ENCODE measurements at regions not wholly inside any gene's neighbourhood (a gene's known extent, or its start where the extent isn't known, plus 50 kb on each side); places are given as distances from the start of the nearest gene placed in this dataset.

DNA sequence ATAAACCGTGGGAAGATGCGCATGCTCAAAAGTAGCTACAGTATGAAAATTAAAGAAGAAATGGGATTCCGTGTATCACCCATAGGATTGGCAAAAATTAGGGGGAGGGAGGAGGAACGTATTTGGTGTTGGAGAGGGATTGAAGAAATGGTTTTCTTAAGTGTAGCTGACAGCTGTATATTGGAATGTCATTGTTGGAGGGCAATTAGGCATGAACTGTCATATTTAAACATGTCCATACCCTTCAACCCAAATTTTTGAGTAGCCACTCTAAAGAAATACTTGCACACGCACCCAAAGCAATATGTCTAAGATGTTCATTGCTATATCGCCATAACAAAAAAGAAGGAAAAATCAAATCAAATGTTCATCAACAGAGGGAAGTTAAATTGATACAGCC, 144.7 kb downstream of the TLE3 start:
- Histone ChIP-seq H3K36me3 (ENCODE audit: insufficient read depth, low read length) (no peaks in the 10 kb centered on the region), H3K9me2 (ENCODE audit: low read depth, low read length) (no peaks in the 10 kb centered on the region), H3K4me3 (ENCODE audit: low read depth, low read length, poor library complexity, severe bottlenecking) (no peak overlapping the region), H2AFZ (ENCODE audit: low read length) (no peak overlapping the region), H3K27ac (ENCODE audit: low read depth, low read length, poor library complexity, severe bottlenecking) (no peak overlapping the region), H3K79me2 (ENCODE audit: insufficient read depth, low read length) (no peaks in the 10 kb centered on the region), H4K20me1 (ENCODE audit: insufficient read depth, low read length) (no peaks in the 10 kb centered on the region), H3K9ac (ENCODE audit: low read length) (no peak overlapping the region), H3K4me1 (ENCODE audit: insufficient read depth, low read length, severe bottlenecking) (peaks cover 35% of the 10 kb centered on the region), H3F3A (ENCODE audit: insufficient read depth, low read length) (no peaks in the 10 kb centered on the region), H3K27me3 (ENCODE audit: insufficient read depth, low read length) (no peaks in the 10 kb centered on the region), H3K9me3 (ENCODE audit: low read length) (no peaks in the 10 kb centered on the region), H3K4me2 (ENCODE audit: low read length) (no peak overlapping the region)
- TF ChIP-seq, protein P1, sequence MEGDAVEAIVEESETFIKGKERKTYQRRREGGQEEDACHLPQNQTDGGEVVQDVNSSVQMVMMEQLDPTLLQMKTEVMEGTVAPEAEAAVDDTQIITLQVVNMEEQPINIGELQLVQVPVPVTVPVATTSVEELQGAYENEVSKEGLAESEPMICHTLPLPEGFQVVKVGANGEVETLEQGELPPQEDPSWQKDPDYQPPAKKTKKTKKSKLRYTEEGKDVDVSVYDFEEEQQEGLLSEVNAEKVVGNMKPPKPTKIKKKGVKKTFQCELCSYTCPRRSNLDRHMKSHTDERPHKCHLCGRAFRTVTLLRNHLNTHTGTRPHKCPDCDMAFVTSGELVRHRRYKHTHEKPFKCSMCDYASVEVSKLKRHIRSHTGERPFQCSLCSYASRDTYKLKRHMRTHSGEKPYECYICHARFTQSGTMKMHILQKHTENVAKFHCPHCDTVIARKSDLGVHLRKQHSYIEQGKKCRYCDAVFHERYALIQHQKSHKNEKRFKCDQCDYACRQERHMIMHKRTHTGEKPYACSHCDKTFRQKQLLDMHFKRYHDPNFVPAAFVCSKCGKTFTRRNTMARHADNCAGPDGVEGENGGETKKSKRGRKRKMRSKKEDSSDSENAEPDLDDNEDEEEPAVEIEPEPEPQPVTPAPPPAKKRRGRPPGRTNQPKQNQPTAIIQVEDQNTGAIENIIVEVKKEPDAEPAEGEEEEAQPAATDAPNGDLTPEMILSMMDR (IDR thresholded peaks at IDR 0.05; ENCODE audit: low read length) = no peak
- TF ChIP-seq EZH2 (IDR thresholded peaks at IDR 0.05; ENCODE audit: borderline replicate concordance, low read length) = no peak

DNA sequence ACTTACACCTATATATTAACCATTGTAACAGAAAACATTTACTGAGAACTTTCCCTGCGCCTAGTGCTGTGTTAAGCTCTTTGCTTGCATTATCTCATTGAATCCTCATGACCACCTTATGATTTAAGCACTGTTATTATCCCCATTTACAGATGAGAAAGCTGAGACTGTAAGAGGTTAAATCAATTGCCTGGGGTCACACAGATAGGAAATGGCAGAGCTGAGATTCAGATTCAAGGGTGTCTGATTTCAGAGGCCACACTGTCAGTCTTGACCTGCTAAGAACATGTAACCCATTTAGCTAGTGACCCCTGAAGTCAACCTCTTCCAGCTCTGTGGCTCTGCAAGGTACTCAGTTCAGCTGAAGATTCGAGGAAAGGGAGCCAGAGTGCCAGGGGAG, 143.9 kb downstream of the TLE3 start:
- no peaks in the 10 kb centered on the region for H3F3A ChIP-seq (ENCODE audit: insufficient read depth, low read length)
- H3K9ac ChIP-seq (ENCODE audit: low read length) = no peak overlapping the region
- H3K4me1 ChIP-seq (ENCODE audit: insufficient read depth, low read length, severe bottlenecking) = peaks cover 40% of the 10 kb centered on the region
- H3K9me3 ChIP-seq (ENCODE audit: low read length) = no peaks in the 10 kb centered on the region
- H2AFZ ChIP-seq (ENCODE audit: low read length) = no peak overlapping the region
- H3K36me3 ChIP-seq (ENCODE audit: insufficient read depth, low read length) = no peaks in the 10 kb centered on the region
- TF ChIP-seq, protein P1 (IDR thresholded peaks at IDR 0.05; ENCODE audit: low read length) = no peak
- TF ChIP-seq EZH2 (IDR thresholded peaks at IDR 0.05; ENCODE audit: borderline replicate concordance, low read length) = no peak
- H3K27ac ChIP-seq (ENCODE audit: low read depth, low read length, poor library complexity, severe bottlenecking) = no peak overlapping the region
- no peaks in the 10 kb centered on the region for H3K27me3 ChIP-seq (ENCODE audit: insufficient read depth, low read length)
- no peaks in the 10 kb centered on the region for H4K20me1 ChIP-seq (ENCODE audit: insufficient read depth, low read length)
- H3K79me2 ChIP-seq (ENCODE audit: insufficient read depth, low read length) = no peaks in the 10 kb centered on the region
- no peak overlapping the region for H3K4me3 ChIP-seq (ENCODE audit: low read depth, low read length, poor library complexity, severe bottlenecking)
- H3K9me2 ChIP-seq (ENCODE audit: low read depth, low read length) = no peaks in the 10 kb centered on the region
- H3K4me2 ChIP-seq (ENCODE audit: low read length) = no peak overlapping the region

DNA sequence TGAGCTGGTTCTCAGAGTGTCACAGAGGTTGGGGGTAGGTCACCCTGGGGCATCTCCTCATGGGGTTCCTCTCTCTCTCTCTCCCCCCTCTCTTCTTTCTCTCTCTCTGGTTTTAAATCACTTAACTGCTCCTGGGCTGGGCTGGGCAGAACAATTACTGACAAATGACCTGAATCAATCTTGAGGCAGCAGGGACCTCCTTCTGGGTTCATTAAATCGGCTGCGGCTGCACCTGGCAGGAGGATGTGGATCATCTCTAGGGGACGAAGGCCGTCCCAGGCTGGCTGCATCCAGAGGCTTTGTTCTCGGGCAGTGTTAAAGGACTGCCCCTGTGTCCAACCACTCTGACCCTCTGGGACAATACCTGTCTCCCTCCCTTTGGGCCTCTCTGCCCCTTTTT, 143.1 kb downstream of the TLE3 start:
- H3K4me3 ChIP-seq (ENCODE audit: low read depth, low read length, poor library complexity, severe bottlenecking) = no peak overlapping the region
- H3K9me2 ChIP-seq (ENCODE audit: low read depth, low read length) = no peaks in the 10 kb centered on the region
- H4K20me1 ChIP-seq (ENCODE audit: insufficient read depth, low read length) = no peaks in the 10 kb centered on the region
- no peaks in the 10 kb centered on the region for H3K27me3 ChIP-seq (ENCODE audit: insufficient read depth, low read length)
- H3K9me3 ChIP-seq (ENCODE audit: low read length) = no peaks in the 10 kb centered on the region
- no peak overlapping the region for H3K9ac ChIP-seq (ENCODE audit: low read length)
- no peaks in the 10 kb centered on the region for H3K79me2 ChIP-seq (ENCODE audit: insufficient read depth, low read length)
- no peak overlapping the region for H3K4me2 ChIP-seq (ENCODE audit: low read length)
- H3K4me1 ChIP-seq (ENCODE audit: insufficient read depth, low read length, severe bottlenecking) = peaks cover 41% of the 10 kb centered on the region
- no peak overlapping the region for H3K27ac ChIP-seq (ENCODE audit: low read depth, low read length, poor library complexity, severe bottlenecking)
- no peaks in the 10 kb centered on the region for H3K36me3 ChIP-seq (ENCODE audit: insufficient read depth, low read length)
- TF ChIP-seq EZH2 (IDR thresholded peaks at IDR 0.05; ENCODE audit: borderline replicate concordance, low read length) = no peak
- TF ChIP-seq, protein P1 (IDR thresholded peaks at IDR 0.05; ENCODE audit: low read length) = no peak
- H3F3A ChIP-seq (ENCODE audit: insufficient read depth, low read length) = no peaks in the 10 kb centered on the region
- no peak overlapping the region for H2AFZ ChIP-seq (ENCODE audit: low read length)
